ENCODE measurements at regions not wholly inside any gene's neighbourhood (a gene's known extent, or its start where the extent isn't known, plus 50 kb on each side); places are given as distances from the start of the nearest gene placed in this dataset.

DNA sequence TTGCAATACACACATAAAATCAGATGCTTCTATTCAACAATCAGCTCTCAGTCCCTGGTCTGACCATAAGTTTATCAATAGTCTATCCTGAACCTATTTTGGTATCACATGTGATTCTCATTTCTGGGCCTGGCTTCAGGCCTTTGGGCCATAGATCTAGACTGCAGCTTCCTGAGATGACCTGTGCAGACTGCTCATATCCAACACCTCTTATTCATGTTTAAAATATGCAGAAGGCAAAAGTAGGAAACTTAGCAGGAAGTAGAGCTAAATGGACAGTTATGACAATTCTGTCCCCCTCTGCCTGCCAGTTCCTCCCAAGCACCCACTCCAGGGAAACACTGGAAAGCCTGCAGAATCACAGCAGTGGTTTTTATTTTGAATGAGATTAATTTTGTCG is 53.3 kb downstream of the C7orf25 start:
- no peak for ATAC-seq (replicated peaks in 6 of 8)
- Histone ChIP-seq H3K4me3 (no peak overlapping the region), H3K27ac (no peak overlapping the region), H3K4me1 (replicated peaks in 1 of 2) (no peaks in the 10 kb centered on the region)
- 57 to 100% (median 100%) methylated on average over 1 of the region's 1 CpG; no CpG with 5 or more reads in 5 of the 10 experiments for WGBS, 10 experiments
- in situ Hi-C loops (cut with MboI; ENCODE audit: low pct_unique_long_range_greater_than_20kb in 2 of 9, low sequenced_read_pairs in 9 of 9, unreplicated experiment in 9 of 9), result no loop called here

DNA sequence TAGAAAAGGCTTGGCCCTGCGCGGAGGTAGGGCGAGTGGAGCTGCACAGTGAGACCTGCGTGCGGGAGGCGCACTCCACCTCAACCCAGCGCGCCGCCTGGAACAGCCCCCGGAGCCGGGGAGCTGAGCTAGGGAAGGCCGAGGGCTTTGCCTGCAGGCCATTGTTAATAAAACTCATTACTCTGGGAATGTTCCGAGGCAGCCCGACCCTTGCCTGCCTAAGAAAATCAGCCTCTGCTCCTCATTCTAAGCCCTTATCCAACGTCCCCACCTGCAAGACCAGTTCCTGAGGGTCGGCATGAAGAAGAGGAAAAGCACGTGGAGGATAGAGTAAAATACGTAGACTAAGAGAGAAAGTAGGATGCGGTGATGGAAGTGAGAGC is 55.3 kb downstream of the C7orf25 start:
- in situ Hi-C loops (cut with MboI; ENCODE audit: low pct_unique_long_range_greater_than_20kb in 2 of 9, low sequenced_read_pairs in 9 of 9, unreplicated experiment in 9 of 9), result no loop called here
- ATAC-seq (replicated peaks in 6 of 8), result peak in 7 of 8 experiments; percentile 23 to 62 (median 47)
- WGBS, 10 experiments, result 7 to 80% (median 55%) methylated on average over 1 to 14 of the region's 19 CpGs; no CpG with 5 or more reads in 1 of the 10 experiments
- H3K4me3 ChIP-seq, result peak overlapping the region; percentile 25 to 60 (median 42)
- H3K4me1 ChIP-seq (replicated peaks in 1 of 2), result no peaks in the 10 kb centered on the region
- H3K27ac ChIP-seq, result peak overlapping the region in 1 of 2 donors; percentile 43

GRCh38 chr7:42854571-42855118 is 57.2 kb downstream of the C7orf25 start:
- H3K4me1 ChIP-seq (replicated peaks in 1 of 2), result no peaks in the 10 kb centered on the region
- ATAC-seq (replicated peaks in 6 of 8), result no peak
- in situ Hi-C loops (cut with MboI; ENCODE audit: low pct_unique_long_range_greater_than_20kb in 2 of 9, low sequenced_read_pairs in 9 of 9, unreplicated experiment in 9 of 9), result no loop called here
- H3K27ac ChIP-seq, result no peak overlapping the region
- 75 to 100% (median 98%) methylated on average over 1 to 10 of the region's 11 CpGs; no CpG with 5 or more reads in 5 of the 10 experiments for WGBS, 10 experiments
- H3K4me3 ChIP-seq, result no peak overlapping the region

DNA sequence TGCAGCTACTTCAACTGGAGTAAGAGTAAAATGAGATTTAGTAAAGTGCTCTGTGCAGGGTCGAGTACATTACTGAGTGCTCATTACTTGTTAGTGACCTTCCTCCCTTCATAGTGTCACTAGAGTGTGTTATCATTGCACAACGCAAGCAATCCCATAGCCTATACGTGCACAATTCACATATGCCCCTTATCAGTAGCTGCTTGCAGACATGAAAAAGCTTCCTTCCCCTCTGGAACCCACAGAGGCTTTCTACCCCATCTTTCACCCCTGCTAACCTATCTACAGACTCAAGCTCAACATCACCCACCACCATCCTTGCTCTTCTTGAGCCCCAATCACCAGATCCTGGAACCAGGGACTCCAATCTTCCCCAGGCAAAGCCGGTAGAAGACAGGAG is 59.3 kb downstream of the C7orf25 start:
- no peak overlapping the region for H3K4me3 ChIP-seq
- WGBS, 10 experiments, result 47 to 100% (median 68%) methylated on average over 1 to 3 of the region's 4 CpGs; no CpG with 5 or more reads in 4 of the 10 experiments
- ATAC-seq (replicated peaks in 6 of 8), result no peak
- no peaks in the 10 kb centered on the region for H3K4me1 ChIP-seq (replicated peaks in 1 of 2)
- no peak overlapping the region for H3K27ac ChIP-seq
- in situ Hi-C loops (cut with MboI; ENCODE audit: low pct_unique_long_range_greater_than_20kb in 2 of 9, low sequenced_read_pairs in 9 of 9, unreplicated experiment in 9 of 9), result no loop called here

GRCh38 chr7:42843205-42843800 is 68.6 kb downstream of the C7orf25 start:
- in situ Hi-C loops (cut with MboI; ENCODE audit: low pct_unique_long_range_greater_than_20kb in 2 of 9, low sequenced_read_pairs in 9 of 9, unreplicated experiment in 9 of 9), result loop anchor here (25.0 kb wide), 3 partner anchors 581 to 906 kb away; no protein-coding TSS in a partner anchor
- ATAC-seq (replicated peaks in 6 of 8), result peak; percentile 59 to 97 (median 68)
- H3K4me1 ChIP-seq (replicated peaks in 1 of 2), result no peaks in the 10 kb centered on the region
- WGBS, 10 experiments, result 17 to 69% (median 50%) methylated on average over 2 to 10 of the region's 12 CpGs
- H3K4me3 ChIP-seq, result no peak overlapping the region
- no peak overlapping the region for H3K27ac ChIP-seq

GRCh38 chr7:42834676-42835075 is 77.2 kb downstream of the C7orf25 start:
- Histone ChIP-seq H3K27ac (no peak overlapping the region), H3K4me1 (replicated peaks in 1 of 2) (no peaks in the 10 kb centered on the region), H3K4me3 (no peak overlapping the region)
- no peak for ATAC-seq (replicated peaks in 6 of 8)
- in situ Hi-C loops (cut with MboI; ENCODE audit: low pct_unique_long_range_greater_than_20kb in 2 of 9, low sequenced_read_pairs in 9 of 9, unreplicated experiment in 9 of 9), result loop anchor here (25.0 kb wide), 3 partner anchors 572 to 897 kb away; no protein-coding TSS in a partner anchor

- Histone ChIP-seq H3K27ac (no peak overlapping the region), H3K4me1 (replicated peaks in 1 of 2) (no peaks in the 10 kb centered on the region), H3K4me3 (no peak overlapping the region)
- in situ Hi-C loops (cut with MboI; ENCODE audit: low pct_unique_long_range_greater_than_20kb in 2 of 9, low sequenced_read_pairs in 9 of 9, unreplicated experiment in 9 of 9), result loop anchor here (25.0 kb wide), 3 partner anchors 571 to 896 kb away; no protein-coding TSS in a partner anchor
- WGBS, 10 experiments, result 14 to 92% (median 77%) methylated on average over 1 to 4 of the region's 4 CpGs; no CpG with 5 or more reads in 1 of the 10 experiments
- no peak for ATAC-seq (replicated peaks in 6 of 8)
Measured at GRCh38 chr7:42833411-42833810, 78.5 kb downstream of the C7orf25 start.

- no peaks in the 10 kb centered on the region for H3K4me1 ChIP-seq (replicated peaks in 1 of 2)
- ATAC-seq (replicated peaks in 6 of 8), result no peak
- H3K27ac ChIP-seq, result no peak overlapping the region
- in situ Hi-C loops (cut with MboI; ENCODE audit: low pct_unique_long_range_greater_than_20kb in 2 of 9, low sequenced_read_pairs in 9 of 9, unreplicated experiment in 9 of 9), result loop anchor here (25.0 kb wide), 3 partner anchors 570 to 895 kb away; no protein-coding TSS in a partner anchor
- H3K4me3 ChIP-seq, result no peak overlapping the region
Measured at GRCh38 chr7:42832667-42833066, 79.2 kb downstream of the C7orf25 start.

- no peaks in the 10 kb centered on the region for H3K4me1 ChIP-seq (replicated peaks in 1 of 2)
- WGBS, 10 experiments, result 5 to 95% (median 64%) methylated on average over 2 to 9 of the region's 9 CpGs; no CpG with 5 or more reads in 2 of the 10 experiments
- no peak overlapping the region for H3K4me3 ChIP-seq
- no peak overlapping the region for H3K27ac ChIP-seq
- in situ Hi-C loops (cut with MboI; ENCODE audit: low pct_unique_long_range_greater_than_20kb in 2 of 9, low sequenced_read_pairs in 9 of 9, unreplicated experiment in 9 of 9), result loop anchor here (25.0 kb wide), 3 partner anchors 570 to 895 kb away; no protein-coding TSS in a partner anchor
- peak in 7 of 8 experiments; percentile 43 to 84 (median 62) for ATAC-seq (replicated peaks in 6 of 8)
Measured at GRCh38 chr7:42831718-42832522, 80.0 kb downstream of the C7orf25 start.

- WGBS, 10 experiments, result 0 to 100% (median 49%) methylated on average over 1 to 4 of the region's 6 CpGs; no CpG with 5 or more reads in 5 of the 10 experiments
- no peak overlapping the region for H3K4me3 ChIP-seq
- H3K27ac ChIP-seq, result no peak overlapping the region
- H3K4me1 ChIP-seq (replicated peaks in 1 of 2), result no peaks in the 10 kb centered on the region
- in situ Hi-C loops (cut with MboI; ENCODE audit: low pct_unique_long_range_greater_than_20kb in 2 of 9, low sequenced_read_pairs in 9 of 9, unreplicated experiment in 9 of 9), result loop anchor here (25.0 kb wide), 3 partner anchors 569 to 894 kb away; no protein-coding TSS in a partner anchor
- ATAC-seq (replicated peaks in 6 of 8), result peak in 3 of 8 experiments; percentile 8 to 19 (median 14)
Measured at GRCh38 chr7:42831006-42831717, 80.7 kb downstream of the C7orf25 start.

DNA sequence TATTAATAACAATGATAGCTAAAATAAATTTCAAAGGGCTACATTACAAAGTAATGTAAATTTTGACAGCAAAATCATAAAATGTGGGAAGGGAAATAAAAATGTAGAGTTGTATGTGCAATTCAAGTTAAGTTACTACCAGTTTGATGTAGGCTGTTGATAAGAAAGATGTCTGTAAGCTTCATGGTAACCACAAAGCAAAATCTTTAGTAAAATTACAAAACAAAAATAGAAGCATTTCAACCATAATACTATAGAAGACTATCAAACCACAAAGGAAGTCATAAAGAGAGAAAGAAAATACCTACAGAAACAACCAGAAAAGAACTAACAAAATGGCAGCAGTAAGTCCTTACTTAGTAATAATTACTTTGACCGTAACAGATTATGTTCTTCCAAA is 99.1 kb downstream of the C7orf25 start:
- in situ Hi-C loops (cut with MboI; ENCODE audit: low pct_unique_long_range_greater_than_20kb in 2 of 9, low sequenced_read_pairs in 9 of 9, unreplicated experiment in 9 of 9), result no loop called here
- ATAC-seq (replicated peaks in 6 of 8), result no peak
- Histone ChIP-seq H3K4me3 (no peak overlapping the region), H3K4me1 (replicated peaks in 1 of 2) (no peaks in the 10 kb centered on the region), H3K27ac (no peak overlapping the region)
- 82 to 100% (median 97%) methylated on average over 1 of the region's 1 CpG for WGBS, 10 experiments

GRCh38 chr7:42805601-42806000 is 106.3 kb downstream of the C7orf25 start:
- in situ Hi-C loops (cut with MboI; ENCODE audit: low pct_unique_long_range_greater_than_20kb in 2 of 9, low sequenced_read_pairs in 9 of 9, unreplicated experiment in 9 of 9), result no loop called here
- no peak for ATAC-seq (replicated peaks in 6 of 8)

DNA sequence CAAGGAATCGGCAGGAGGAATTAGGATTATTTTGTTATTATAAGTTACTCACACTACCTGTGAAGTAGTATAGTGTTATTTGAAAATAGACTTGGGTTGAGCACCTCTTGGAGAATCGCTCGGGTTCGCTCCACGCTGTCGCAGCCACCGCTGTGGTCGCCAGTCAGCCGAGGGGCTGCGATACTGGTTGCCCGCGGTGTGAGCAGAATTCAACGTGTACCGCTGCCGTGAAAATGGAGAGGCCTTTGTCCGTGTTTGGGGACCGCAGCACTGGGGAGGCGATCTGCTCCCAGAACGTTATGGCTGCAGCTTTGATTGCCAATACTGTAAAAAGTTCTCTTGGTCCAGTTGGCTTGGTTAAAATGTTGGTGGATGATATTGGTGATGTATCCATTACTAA is 117.2 kb downstream of the C7orf25 start:
- ATAC-seq (replicated peaks in 6 of 8), result no peak
- no peak overlapping the region for H3K4me3 ChIP-seq
- in situ Hi-C loops (cut with MboI; ENCODE audit: low pct_unique_long_range_greater_than_20kb in 2 of 9, low sequenced_read_pairs in 9 of 9, unreplicated experiment in 9 of 9), result no loop called here
- no peak overlapping the region for H3K27ac ChIP-seq
- whole genome bisulfite sequencing, 10 experiments, result 67 to 100% (median 93%) methylated on average over 1 to 15 of the region's 19 CpGs; no CpG with 5 or more reads in 2 of the 10 experiments
- no peaks in the 10 kb centered on the region for H3K4me1 ChIP-seq (replicated peaks in 1 of 2)

More at GRCh38 chr7:42805601-42806000, 106.3 kb downstream of the C7orf25 start:
- no peaks in the 10 kb centered on the region for H3K4me1 ChIP-seq (replicated peaks in 1 of 2)
- H3K4me3 ChIP-seq, result no peak overlapping the region
- WGBS, 10 experiments, result 100% methylated on average over 1 to 2 of the region's 2 CpGs; no CpG with 5 or more reads in 8 of the 10 experiments
- no peak overlapping the region for H3K27ac ChIP-seq
